GM12892 (cell line): ENCODE measurements at regions not wholly inside any gene's neighbourhood (a gene's known extent, or its start where the extent isn't known, plus 50 kb on each side); places are given as distances from the start of the nearest gene placed in this dataset.

Experiments
- POLR2A ChIP-seq: IDR thresholded peaks from 2 replicates; pipeline ENCODE4 v1.6.1; 2011; ENCODE audit warnings: low read depth, low read length, control low read depth
- POLR2AphosphoS5 ChIP-seq: IDR thresholded peaks from 2 replicates; pipeline ENCODE4 v1.6.1; 2011; ENCODE audit warnings: low read depth, low read length, control low read depth

DNA sequence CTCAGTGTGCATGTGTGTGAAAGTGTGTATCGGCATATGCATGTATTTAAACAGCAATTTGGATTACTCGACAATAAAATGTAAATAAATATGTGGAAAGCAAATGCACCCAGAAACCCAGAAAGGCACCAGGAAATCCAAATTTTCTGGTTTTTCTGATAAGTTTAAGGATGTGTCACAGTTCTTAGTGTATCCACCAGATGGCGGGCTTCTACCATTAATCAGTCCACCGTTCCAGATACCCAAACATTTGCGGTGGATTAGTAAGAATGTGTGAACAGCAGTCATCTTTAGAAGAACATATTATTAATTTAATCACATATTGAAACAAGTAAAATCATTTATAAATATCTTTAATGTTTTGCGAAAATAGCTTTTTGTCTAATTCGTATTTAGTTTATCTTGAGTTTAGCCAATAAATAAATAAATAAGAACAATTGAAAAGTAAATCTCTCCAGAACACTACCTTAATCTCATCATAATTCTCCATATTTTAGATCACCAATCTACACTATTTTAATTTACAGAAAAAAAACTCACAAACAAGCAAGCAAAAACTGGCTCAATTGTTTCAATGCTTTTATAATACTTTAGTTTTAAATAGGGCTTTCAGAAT is 298.9 kb downstream of the DSEL start:
- TF ChIP-seq POLR2AphosphoS5 (no peak), POLR2A (no peak)
